Motor neuron (in vitro differentiated cells): ENCODE measurements at regions not wholly inside any gene's neighbourhood (a gene's known extent, or its start where the extent isn't known, plus 50 kb on each side); places are given as distances from the start of the nearest gene placed in this dataset.
A peak's percentile ranks its signal among the peaks of the same experiment; 100 is the strongest.

Source experiments
- ATAC-seq, 8 experiments: fragments of 200-7000 bp; cut with Tn5 transposase; replicated peaks in 6 of 8; 2 replicates each; pipeline ENCODE4 v1.8.0; 2021; ENCODE audit warnings: mild to moderate bottlenecking in 8 of 8, moderate library complexity in 8 of 8
- H3K27ac ChIP-seq, 2 donors: fragments of 250-450 bp; sonication (Bioruptor Pico); 2 replicates each; pipeline ENCODE4 v1.9.0; 2021; ENCODE audit warnings: antibody characterized with exemption in 2 of 2, mild to moderate bottlenecking in 2 of 2, moderate library complexity in 1 of 2
- H3K4me1 ChIP-seq, 2 donors: fragments of 250-450 bp; sonication (Bioruptor Pico); replicated peaks in 1 of 2; 2 replicates each; pipeline ENCODE4 v1.6.1; 2021; ENCODE audit warnings: antibody characterized with exemption in 2 of 2, mild to moderate bottlenecking in 2 of 2, moderate library complexity in 1 of 2
- H3K4me3 ChIP-seq, 5 donors: fragments of 250-450 bp; sonication (Bioruptor Pico); 2 replicates each; pipeline ENCODE4 v1.9.0; 2021; ENCODE audit warnings: antibody characterized with exemption in 5 of 5, mild to moderate bottlenecking in 5 of 5, moderate library complexity in 4 of 5
- WGBS, 10 experiments: fragments of 450-650 bp; shearing (Covaris generic); methylation state at CpG; one replicate each; pipeline ENCODE4 v1.0.0; 2022; 5-methylcytosine and 5-hydroxymethylcytosine counted together
- in situ Hi-C, 9 experiments: fragments of 400-800 bp; cut with MboI; loops; one replicate each; pipeline ENCODE4 v1.15.0; 2021; ENCODE audit warnings: low sequenced_read_pairs in 9 of 9, low pct_unique_long_range_greater_than_20kb in 2 of 9; ENCODE audit not compliant: unreplicated experiment in 9 of 9

DNA sequence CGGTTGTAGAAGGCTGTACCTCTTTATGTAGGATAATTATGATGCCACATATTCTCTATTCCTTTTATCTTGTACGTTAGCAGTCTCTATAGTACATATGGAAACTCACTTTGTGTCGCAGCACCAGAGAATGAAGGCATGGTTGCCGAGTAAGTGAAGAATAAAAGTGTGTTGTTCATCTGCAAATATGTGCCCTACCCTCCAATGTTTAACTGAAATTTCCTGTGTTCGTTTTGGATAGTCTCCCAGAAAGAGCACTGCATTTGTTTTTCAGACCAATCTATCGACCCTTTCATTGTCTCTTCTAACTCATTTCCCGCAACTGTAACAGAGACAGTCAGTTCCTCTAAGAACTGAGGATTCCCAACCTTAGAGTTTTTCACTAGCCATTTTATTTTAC lies 592.8 kb downstream of the TUSC7 start:
- Histone ChIP-seq H3K4me1 (peaks cover 0 to 11% of the 10 kb centered on the region in 2 donors), H3K4me3 (no peak overlapping the region), H3K27ac (no peak overlapping the region)
- peak in 1 of 8 experiments; percentile 88 for ATAC-seq
- 6 to 97% (median 79%) methylated on average over 4 to 7 of the region's 7 CpGs for WGBS, 10 experiments
- in situ Hi-C loops, result no loop called here

DNA sequence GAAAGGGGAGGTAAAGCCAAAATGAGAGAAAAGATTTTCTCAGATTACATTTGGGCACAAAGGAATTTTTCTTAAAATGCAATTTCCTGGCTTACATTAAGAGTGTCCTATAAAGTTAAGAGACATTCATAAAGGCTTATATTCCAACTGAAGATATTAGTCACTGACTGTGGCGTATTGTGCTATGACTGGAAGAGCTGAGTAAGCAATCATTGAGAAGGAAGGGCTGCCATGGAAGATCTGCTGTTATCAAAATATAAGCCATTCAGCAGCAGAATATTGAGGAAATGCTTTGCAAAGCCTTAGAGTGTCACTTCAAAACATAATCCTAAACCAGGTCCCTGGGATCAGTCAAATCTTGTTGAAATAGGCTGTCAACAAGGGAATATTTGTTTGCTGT lies 593.9 kb downstream of the TUSC7 start:
- ATAC-seq, result peak in 2 of 8 experiments; percentile 14 to 69

GRCh38 chr3:117304681-117305080 lies 595.1 kb downstream of the TUSC7 start:
- in situ Hi-C loops, result no loop called here

More for the DNA sequence above, 593.9 kb downstream of the TUSC7 start:
- Histone ChIP-seq H3K4me1 (peaks cover 9 to 16% of the 10 kb centered on the region in 2 donors), H3K4me3 (no peak overlapping the region), H3K27ac (no peak overlapping the region)
- 17 to 100% (median 100%) methylated on average over 1 of the region's 1 CpG; no CpG with 5 or more reads in 3 of the 10 experiments for WGBS, 10 experiments
- in situ Hi-C loops, result no loop called here

GRCh38 chr3:117305681-117306080 lies 596.1 kb downstream of the TUSC7 start:
- WGBS, 10 experiments, result 0 to 100% (median 17%) methylated on average over 1 of the region's 1 CpG; no CpG with 5 or more reads in 5 of the 10 experiments
- no peak for ATAC-seq
- H3K4me3 ChIP-seq, result no peak overlapping the region
- peaks cover 13 to 21% of the 10 kb centered on the region in 2 donors for H3K4me1 ChIP-seq
- in situ Hi-C loops, result no loop called here
- no peak overlapping the region for H3K27ac ChIP-seq

More at GRCh38 chr3:117304681-117305080, 595.1 kb downstream of the TUSC7 start:
- H3K4me1 ChIP-seq, result peaks cover 13 to 21% of the 10 kb centered on the region in 2 donors
- WGBS, 10 experiments, result 0 to 100% (median 95%) methylated on average over 1 to 2 of the region's 2 CpGs; no CpG with 5 or more reads in 1 of the 10 experiments
- H3K4me3 ChIP-seq, result no peak overlapping the region
- ATAC-seq, result no peak
- H3K27ac ChIP-seq, result no peak overlapping the region

- in situ Hi-C loops, result no loop called here
- WGBS, 10 experiments, result 20 to 100% (median 83%) methylated on average over 1 of the region's 1 CpG; no CpG with 5 or more reads in 5 of the 10 experiments
- H3K4me3 ChIP-seq, result no peak overlapping the region
- peaks cover 13 to 21% of the 10 kb centered on the region in 2 donors for H3K4me1 ChIP-seq
- no peak overlapping the region for H3K27ac ChIP-seq
- ATAC-seq, result no peak
Observed at GRCh38 chr3:117306299-117306698, 596.7 kb downstream of the TUSC7 start.

DNA sequence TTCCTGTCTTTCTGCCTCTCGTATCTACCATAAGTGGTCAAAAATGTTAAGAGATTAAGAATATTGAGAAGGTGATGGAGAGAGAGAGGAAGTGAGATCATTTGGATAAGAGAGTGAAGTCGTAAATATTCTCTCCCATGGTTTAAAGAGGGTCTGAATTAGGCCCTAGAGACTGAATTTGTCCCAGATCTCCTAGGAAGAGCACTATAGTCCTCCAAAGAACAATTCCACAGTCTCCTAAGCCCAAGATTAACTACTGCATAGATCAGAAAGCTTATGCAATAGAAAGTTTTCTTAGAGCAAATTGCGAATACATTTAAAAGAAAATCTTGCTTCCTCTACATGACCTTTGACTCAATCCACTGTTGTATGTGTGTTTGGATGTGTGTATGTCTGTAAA lies 598.8 kb downstream of the TUSC7 start:
- no peak overlapping the region for H3K27ac ChIP-seq
- WGBS, 10 experiments, result 10 to 100% (median 73%) methylated on average over 1 to 3 of the region's 3 CpGs; no CpG with 5 or more reads in 2 of the 10 experiments

GRCh38 chr3:117308756-117309155 lies 599.2 kb downstream of the TUSC7 start:
- in situ Hi-C loops, result no loop called here
- ATAC-seq, result peak in 5 of 8 experiments; percentile 86 to 99 (median 98)
- H3K4me1 ChIP-seq, result peaks cover 13 to 21% of the 10 kb centered on the region in 2 donors
- no peak overlapping the region for H3K27ac ChIP-seq
- WGBS, 10 experiments, result 0 to 38% (median 20%) methylated on average over 1 of the region's 1 CpG; no CpG with 5 or more reads in 7 of the 10 experiments
- no peak overlapping the region for H3K4me3 ChIP-seq

More for the DNA sequence above, 598.8 kb downstream of the TUSC7 start:
- Histone ChIP-seq H3K4me3 (no peak overlapping the region), H3K4me1 (peaks cover 13 to 21% of the 10 kb centered on the region in 2 donors)
- in situ Hi-C loops, result no loop called here
- ATAC-seq, result peak in 5 of 8 experiments; percentile 25 to 69 (median 50)

DNA sequence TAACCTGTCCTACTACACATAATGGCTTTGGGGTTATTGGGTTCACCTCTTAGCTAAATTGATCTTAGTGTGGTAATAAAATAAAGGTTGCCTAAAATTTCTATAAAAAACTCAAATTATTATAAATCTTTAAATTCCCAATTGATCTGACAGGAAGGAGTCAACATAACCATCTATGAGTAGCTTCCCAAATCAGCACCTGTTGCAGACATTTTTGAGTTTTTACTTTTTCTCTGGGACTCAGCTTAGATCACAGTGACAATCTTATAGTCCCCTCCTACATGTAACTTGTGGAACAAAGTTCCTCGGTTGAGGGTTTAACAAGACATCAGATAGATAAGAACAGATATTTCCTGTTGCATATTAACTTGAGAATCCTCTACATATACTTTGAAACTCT lies 601.0 kb downstream of the TUSC7 start:
- in situ Hi-C loops, result no loop called here
- ATAC-seq, result no peak
- 44 to 100% (median 88%) methylated on average over 1 of the region's 1 CpG; no CpG with 5 or more reads in 1 of the 10 experiments for WGBS, 10 experiments

GRCh38 chr3:117314441-117315150 lies 605.0 kb downstream of the TUSC7 start:
- no peak overlapping the region for H3K4me3 ChIP-seq
- H3K4me1 ChIP-seq, result peaks cover 0 to 3% of the 10 kb centered on the region in 2 donors
- 0 to 100% (median 75%) methylated on average over 1 to 2 of the region's 2 CpGs; no CpG with 5 or more reads in 1 of the 10 experiments for WGBS, 10 experiments
- in situ Hi-C loops, result no loop called here
- ATAC-seq, result no peak
- no peak overlapping the region for H3K27ac ChIP-seq

More for the DNA sequence above, 601.0 kb downstream of the TUSC7 start:
- H3K27ac ChIP-seq, result no peak overlapping the region
- peaks cover 13 to 22% of the 10 kb centered on the region in 2 donors for H3K4me1 ChIP-seq
- H3K4me3 ChIP-seq, result no peak overlapping the region

- Histone ChIP-seq H3K27ac (no peak overlapping the region), H3K4me3 (no peak overlapping the region), H3K4me1 (peaks cover 0 to 15% of the 10 kb centered on the region in 2 donors)
- 0 to 67% (median 15%) methylated on average over 1 of the region's 1 CpG; no CpG with 5 or more reads in 2 of the 10 experiments for WGBS, 10 experiments
- in situ Hi-C loops, result no loop called here
- ATAC-seq, result peak in 1 of 8 experiments; percentile 24
Observed at GRCh38 chr3:117322866-117323265, 613.3 kb downstream of the TUSC7 start.

- H3K4me1 ChIP-seq, result peaks cover 4 to 5% of the 10 kb centered on the region in 2 donors
- H3K27ac ChIP-seq, result no peak overlapping the region
- no peak overlapping the region for H3K4me3 ChIP-seq
- ATAC-seq, result no peak
- in situ Hi-C loops, result loop anchor here in 1 of 9 experiments (25.0 kb wide), 1 partner anchor 160 kb away; no protein-coding TSS in a partner anchor
- WGBS, 10 experiments, result 8 to 100% (median 81%) methylated on average over 1 to 3 of the region's 3 CpGs; no CpG with 5 or more reads in 1 of the 10 experiments
Observed at GRCh38 chr3:117346901-117347300, 637.3 kb downstream of the TUSC7 start.

DNA sequence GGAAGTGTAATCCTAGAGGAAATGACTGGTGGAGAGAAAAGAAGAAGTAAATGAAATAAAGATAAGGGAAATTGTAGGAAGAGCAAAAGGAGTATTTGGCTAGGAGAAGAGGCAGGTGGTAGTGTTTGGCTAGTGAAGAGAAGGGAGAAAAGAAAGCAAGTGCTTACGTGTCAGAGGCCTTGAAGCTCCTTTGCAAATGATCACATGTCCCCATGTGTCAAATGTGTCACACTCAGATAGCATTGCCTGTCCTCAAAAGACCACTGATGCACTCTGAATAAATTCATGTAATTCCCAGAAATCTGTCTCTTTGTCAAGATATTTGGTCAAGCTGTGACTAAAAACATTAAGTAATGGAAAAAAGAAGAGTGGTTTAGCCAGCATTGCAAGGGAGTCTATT lies 639.3 kb downstream of the TUSC7 start:
- WGBS, 10 experiments, result 9 to 100% (median 55%) methylated on average over 1 of the region's 1 CpG; no CpG with 5 or more reads in 1 of the 10 experiments
- ATAC-seq, result peak in 3 of 8 experiments; percentile 41 to 62 (median 58)
- H3K27ac ChIP-seq, result no peak overlapping the region
- in situ Hi-C loops, result loop anchor here in 1 of 9 experiments (25.0 kb wide), 1 partner anchor 162 kb away; no protein-coding TSS in a partner anchor
- H3K4me1 ChIP-seq, result peaks cover 4 to 11% of the 10 kb centered on the region in 2 donors
- no peak overlapping the region for H3K4me3 ChIP-seq

DNA sequence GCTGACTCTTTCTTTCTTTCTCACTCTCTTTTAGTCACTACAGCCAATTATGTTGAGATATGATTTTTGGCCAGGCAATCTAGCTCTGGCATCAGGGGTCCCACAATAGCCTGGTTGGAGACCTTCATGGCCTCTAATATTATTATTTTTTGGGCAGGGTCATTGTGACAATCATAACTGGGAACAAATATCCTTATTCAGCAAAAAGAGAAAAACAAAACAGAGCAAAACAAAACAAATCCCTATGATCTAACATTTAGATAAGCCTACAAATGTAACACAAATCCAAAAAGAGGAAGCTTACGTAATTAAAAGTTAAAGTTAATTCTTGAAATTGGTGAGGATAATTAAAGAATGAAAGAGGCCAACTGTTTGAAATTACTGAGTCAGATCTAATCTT lies 640.0 kb downstream of the TUSC7 start:
- no peak for ATAC-seq
- in situ Hi-C loops, result loop anchor here in 1 of 9 experiments (25.0 kb wide), 1 partner anchor 162 kb away; no protein-coding TSS in a partner anchor
- 0 to 100% (median 100%) methylated on average over 1 of the region's 1 CpG; no CpG with 5 or more reads in 5 of the 10 experiments for WGBS, 10 experiments
- H3K27ac ChIP-seq, result no peak overlapping the region
- peaks cover 4 to 11% of the 10 kb centered on the region in 2 donors for H3K4me1 ChIP-seq
- H3K4me3 ChIP-seq, result no peak overlapping the region
